HEK293 (cell line): ENCODE measurements at regions not wholly inside any gene's neighbourhood (a gene's known extent, or its start where the extent isn't known, plus 50 kb on each side); places are given as distances from the start of the nearest gene placed in this dataset.

Source experiments
- CTCF ChIA-PET: fragments of 350-600 bp; formaldehyde crosslinking; extraction: SDS; loops from one replicate; lab custom pipeline; 2021; ENCODE audit warnings: antibody characterized with exemption; lab: Yijun Ruan, JAX
- POLR2A ChIA-PET: fragments of 300-600 bp; formaldehyde crosslinking; extraction: SDS; loops from one replicate; lab custom pipeline; 2020; ENCODE audit warnings: antibody characterized with exemption, inconsistent platforms; lab: Yijun Ruan, JAX
- H3K27ac ChIP-seq: fragments of 200-500 bp; sonication (Bioruptor generic); 2 replicates; pipeline ENCODE4 v1.5.1; 2014; ENCODE audit warnings: low read depth, low read length, control low read depth, inconsistent platforms; ENCODE audit errors: extremely low read depth
- H3K36me3 ChIP-seq, 2 experiments: fragments of 200-500 bp in 1 of 2; sonication (Bioruptor generic) in 1 of 2; 1 replicate in 1 of 2; 2 replicates in 1 of 2; pipeline ENCODE4 v1.5.1; 2014 to 2017; ENCODE audit warnings: inconsistent platforms in 2 of 2, low read length in 2 of 2; ENCODE audit not compliant: control insufficient read depth in 2 of 2, insufficient read depth in 1 of 2
- H3K4me1 ChIP-seq: fragments of 200-500 bp; sonication (Bioruptor generic); 2 replicates; pipeline ENCODE4 v1.5.1; 2014; ENCODE audit warnings: mild to moderate bottlenecking, low read length, inconsistent platforms; ENCODE audit not compliant: control insufficient read depth, insufficient read depth
- H3K4me3 ChIP-seq: 2 replicates; pipeline ENCODE4 v1.5.1; 2011; ENCODE audit warnings: low read depth, mild to moderate bottlenecking, control low read depth, low read length, moderate library complexity
- H3K9me3 ChIP-seq: fragments of 200-500 bp; sonication (Bioruptor generic); 2 replicates; pipeline ENCODE4 v1.5.1; 2014; ENCODE audit warnings: low read depth, low read length, inconsistent platforms; ENCODE audit not compliant: control insufficient read depth, insufficient read depth
- EGR2 ChIP-seq: fragments of 450-650 bp; formaldehyde crosslinking; IDR thresholded peaks from 2 replicates; pipeline ENCODE4 v1.5.1; 2016; ENCODE audit warnings: low read depth, missing biosample characterization, missing genetic modification characterization
- KLF7 ChIP-seq: fragments of 450-650 bp; formaldehyde crosslinking; IDR thresholded peaks from 2 replicates; pipeline ENCODE4 v1.5.1; 2016; ENCODE audit warnings: missing biosample characterization, missing genetic modification characterization, borderline replicate concordance
- KLF8 ChIP-seq: fragments of 450-650 bp; formaldehyde crosslinking; IDR thresholded peaks from 2 replicates; pipeline ENCODE4 v1.5.1; 2016; ENCODE audit warnings: missing biosample characterization, missing genetic modification characterization
- KLF9 ChIP-seq: fragments of 450-650 bp; formaldehyde crosslinking; IDR thresholded peaks from 2 replicates; pipeline ENCODE4 v1.5.1; 2016; ENCODE audit warnings: missing biosample characterization, missing genetic modification characterization, low read depth
- SP7 ChIP-seq: fragments of 450-650 bp; formaldehyde crosslinking; IDR thresholded peaks from 2 replicates; pipeline ENCODE4 v1.5.1; 2016; ENCODE audit warnings: missing biosample characterization, missing genetic modification characterization
- YY1 ChIP-seq: fragments of 450-650 bp; formaldehyde crosslinking; IDR thresholded peaks from 2 replicates; pipeline ENCODE4 v1.5.1; 2018; ENCODE audit warnings: missing biosample characterization, missing genetic modification characterization
- ZNF10 ChIP-seq: fragments of 450-650 bp; formaldehyde crosslinking; IDR thresholded peaks from 2 replicates; pipeline ENCODE4 v1.5.1; 2017; ENCODE audit warnings: missing biosample characterization, missing genetic modification characterization
- ZNF175 ChIP-seq: fragments of 450-650 bp; formaldehyde crosslinking; IDR thresholded peaks from 2 replicates; pipeline ENCODE4 v1.5.1; 2016; ENCODE audit warnings: missing biosample characterization, missing genetic modification characterization
- ZNF211 ChIP-seq: fragments of 450-650 bp; formaldehyde crosslinking; IDR thresholded peaks from 2 replicates; pipeline ENCODE4 v1.5.1; 2016; ENCODE audit warnings: low read depth, missing biosample characterization, missing genetic modification characterization
- ZNF362 ChIP-seq: fragments of 450-650 bp; formaldehyde crosslinking; IDR thresholded peaks from 2 replicates; pipeline ENCODE4 v1.5.1; 2016; ENCODE audit warnings: missing biosample characterization, missing genetic modification characterization
- ZNF692 ChIP-seq: fragments of 450-650 bp; formaldehyde crosslinking; IDR thresholded peaks from 2 replicates; pipeline ENCODE4 v1.5.1; 2016; ENCODE audit warnings: missing biosample characterization, missing genetic modification characterization
- ZNF792 ChIP-seq: fragments of 450-650 bp; formaldehyde crosslinking; IDR thresholded peaks from 2 replicates; pipeline ENCODE4 v1.5.1; 2016; ENCODE audit warnings: missing biosample characterization, missing genetic modification characterization
- TF ChIP-seq, protein P1 (sequence below): fragments of 450-650 bp; formaldehyde crosslinking; IDR thresholded peaks from 2 replicates; pipeline ENCODE4 v1.5.1; 2016; ENCODE audit warnings: missing biosample characterization, missing genetic modification characterization, borderline replicate concordance
- TF ChIP-seq, protein P2 (sequence below): fragments of 450-650 bp; formaldehyde crosslinking; IDR thresholded peaks from 2 replicates; pipeline ENCODE4 v1.5.1; 2017; ENCODE audit warnings: missing biosample characterization, missing genetic modification characterization
- TF ChIP-seq, protein P3 (sequence below): fragments of 450-650 bp; formaldehyde crosslinking; IDR thresholded peaks from 2 replicates; pipeline ENCODE4 v1.5.1; 2016; ENCODE audit warnings: missing biosample characterization, missing genetic modification characterization

DNA sequence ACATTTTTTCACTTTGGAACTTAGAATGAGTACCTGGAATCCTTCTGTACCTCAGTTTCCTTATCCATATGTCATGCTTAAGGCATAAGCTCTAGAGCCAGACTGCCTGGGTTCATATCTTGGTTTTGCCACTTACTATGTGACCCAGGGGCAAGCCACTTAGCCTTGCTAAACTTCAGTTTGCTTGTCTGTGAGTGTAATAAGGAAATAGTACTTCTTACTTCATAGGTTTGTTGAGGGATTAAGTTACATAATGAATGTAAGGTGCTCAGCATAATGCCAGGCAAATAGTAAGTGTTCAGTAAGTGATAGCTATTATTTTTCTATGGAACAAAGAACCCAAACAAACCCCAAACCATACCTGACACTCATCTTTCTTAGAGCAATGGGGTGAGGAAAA lies 225.1 kb downstream of the BCAT1 start (continued):
- TF ChIP-seq SP7 (tag by site-specific recombination) (no peak), KLF9 (tag by site-specific recombination) (no peak), KLF7 (tag by site-specific recombination) (no peak), ZNF792 (tag by site-specific recombination) (no peak), ZNF10 (tag by site-specific recombination) (no peak)
- TF ChIP-seq, protein P1, sequence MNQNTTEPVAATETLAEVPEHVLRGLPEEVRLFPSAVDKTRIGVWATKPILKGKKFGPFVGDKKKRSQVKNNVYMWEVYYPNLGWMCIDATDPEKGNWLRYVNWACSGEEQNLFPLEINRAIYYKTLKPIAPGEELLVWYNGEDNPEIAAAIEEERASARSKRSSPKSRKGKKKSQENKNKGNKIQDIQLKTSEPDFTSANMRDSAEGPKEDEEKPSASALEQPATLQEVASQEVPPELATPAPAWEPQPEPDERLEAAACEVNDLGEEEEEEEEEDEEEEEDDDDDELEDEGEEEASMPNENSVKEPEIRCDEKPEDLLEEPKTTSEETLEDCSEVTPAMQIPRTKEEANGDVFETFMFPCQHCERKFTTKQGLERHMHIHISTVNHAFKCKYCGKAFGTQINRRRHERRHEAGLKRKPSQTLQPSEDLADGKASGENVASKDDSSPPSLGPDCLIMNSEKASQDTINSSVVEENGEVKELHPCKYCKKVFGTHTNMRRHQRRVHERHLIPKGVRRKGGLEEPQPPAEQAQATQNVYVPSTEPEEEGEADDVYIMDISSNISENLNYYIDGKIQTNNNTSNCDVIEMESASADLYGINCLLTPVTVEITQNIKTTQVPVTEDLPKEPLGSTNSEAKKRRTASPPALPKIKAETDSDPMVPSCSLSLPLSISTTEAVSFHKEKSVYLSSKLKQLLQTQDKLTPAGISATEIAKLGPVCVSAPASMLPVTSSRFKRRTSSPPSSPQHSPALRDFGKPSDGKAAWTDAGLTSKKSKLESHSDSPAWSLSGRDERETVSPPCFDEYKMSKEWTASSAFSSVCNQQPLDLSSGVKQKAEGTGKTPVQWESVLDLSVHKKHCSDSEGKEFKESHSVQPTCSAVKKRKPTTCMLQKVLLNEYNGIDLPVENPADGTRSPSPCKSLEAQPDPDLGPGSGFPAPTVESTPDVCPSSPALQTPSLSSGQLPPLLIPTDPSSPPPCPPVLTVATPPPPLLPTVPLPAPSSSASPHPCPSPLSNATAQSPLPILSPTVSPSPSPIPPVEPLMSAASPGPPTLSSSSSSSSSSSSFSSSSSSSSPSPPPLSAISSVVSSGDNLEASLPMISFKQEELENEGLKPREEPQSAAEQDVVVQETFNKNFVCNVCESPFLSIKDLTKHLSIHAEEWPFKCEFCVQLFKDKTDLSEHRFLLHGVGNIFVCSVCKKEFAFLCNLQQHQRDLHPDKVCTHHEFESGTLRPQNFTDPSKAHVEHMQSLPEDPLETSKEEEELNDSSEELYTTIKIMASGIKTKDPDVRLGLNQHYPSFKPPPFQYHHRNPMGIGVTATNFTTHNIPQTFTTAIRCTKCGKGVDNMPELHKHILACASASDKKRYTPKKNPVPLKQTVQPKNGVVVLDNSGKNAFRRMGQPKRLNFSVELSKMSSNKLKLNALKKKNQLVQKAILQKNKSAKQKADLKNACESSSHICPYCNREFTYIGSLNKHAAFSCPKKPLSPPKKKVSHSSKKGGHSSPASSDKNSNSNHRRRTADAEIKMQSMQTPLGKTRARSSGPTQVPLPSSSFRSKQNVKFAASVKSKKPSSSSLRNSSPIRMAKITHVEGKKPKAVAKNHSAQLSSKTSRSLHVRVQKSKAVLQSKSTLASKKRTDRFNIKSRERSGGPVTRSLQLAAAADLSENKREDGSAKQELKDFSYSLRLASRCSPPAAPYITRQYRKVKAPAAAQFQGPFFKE (tag by site-specific recombination), result no peak

DNA sequence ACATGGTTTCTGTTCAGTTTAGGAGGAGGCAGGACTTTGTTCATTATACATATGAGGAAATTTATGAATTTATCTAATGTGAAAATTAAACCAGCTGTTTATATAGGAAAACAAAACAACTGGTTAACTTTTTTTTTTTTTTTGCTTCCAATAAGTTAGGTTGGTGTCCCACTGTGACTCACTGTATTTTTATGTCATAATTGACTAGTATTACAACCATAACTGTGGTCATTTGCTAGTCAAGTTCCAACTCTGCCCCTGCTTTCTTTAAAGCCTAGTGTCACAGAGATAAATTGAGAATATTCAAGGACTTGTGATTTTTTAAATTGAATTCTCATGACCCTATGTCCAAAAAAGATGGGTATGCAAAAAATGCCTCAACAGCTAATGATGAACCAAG lies 227.7 kb downstream of the BCAT1 start:
- Histone ChIP-seq H3K4me1 (no peaks in the 10 kb centered on the region), H3K27ac (no peak overlapping the region), H3K4me3 (no peak overlapping the region), H3K9me3 (no peaks in the 10 kb centered on the region), H3K36me3 (no peaks in the 10 kb centered on the region)
- POLR2A ChIA-PET, result no interaction called here
- TF ChIP-seq EGR2 (tag by site-specific recombination) (no peak), ZNF175 (tag by site-specific recombination) (no peak), ZNF211 (tag by site-specific recombination) (no peak), YY1 (tag by site-specific recombination) (no peak), ZNF362 (no peak), KLF8 (no peak), ZNF692 (tag by site-specific recombination) (no peak)
- TF ChIP-seq, protein P2, sequence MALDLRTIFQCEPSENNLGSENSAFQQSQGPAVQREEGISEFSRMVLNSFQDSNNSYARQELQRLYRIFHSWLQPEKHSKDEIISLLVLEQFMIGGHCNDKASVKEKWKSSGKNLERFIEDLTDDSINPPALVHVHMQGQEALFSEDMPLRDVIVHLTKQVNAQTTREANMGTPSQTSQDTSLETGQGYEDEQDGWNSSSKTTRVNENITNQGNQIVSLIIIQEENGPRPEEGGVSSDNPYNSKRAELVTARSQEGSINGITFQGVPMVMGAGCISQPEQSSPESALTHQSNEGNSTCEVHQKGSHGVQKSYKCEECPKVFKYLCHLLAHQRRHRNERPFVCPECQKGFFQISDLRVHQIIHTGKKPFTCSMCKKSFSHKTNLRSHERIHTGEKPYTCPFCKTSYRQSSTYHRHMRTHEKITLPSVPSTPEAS, result no peak
- TF ChIP-seq, protein P3, sequence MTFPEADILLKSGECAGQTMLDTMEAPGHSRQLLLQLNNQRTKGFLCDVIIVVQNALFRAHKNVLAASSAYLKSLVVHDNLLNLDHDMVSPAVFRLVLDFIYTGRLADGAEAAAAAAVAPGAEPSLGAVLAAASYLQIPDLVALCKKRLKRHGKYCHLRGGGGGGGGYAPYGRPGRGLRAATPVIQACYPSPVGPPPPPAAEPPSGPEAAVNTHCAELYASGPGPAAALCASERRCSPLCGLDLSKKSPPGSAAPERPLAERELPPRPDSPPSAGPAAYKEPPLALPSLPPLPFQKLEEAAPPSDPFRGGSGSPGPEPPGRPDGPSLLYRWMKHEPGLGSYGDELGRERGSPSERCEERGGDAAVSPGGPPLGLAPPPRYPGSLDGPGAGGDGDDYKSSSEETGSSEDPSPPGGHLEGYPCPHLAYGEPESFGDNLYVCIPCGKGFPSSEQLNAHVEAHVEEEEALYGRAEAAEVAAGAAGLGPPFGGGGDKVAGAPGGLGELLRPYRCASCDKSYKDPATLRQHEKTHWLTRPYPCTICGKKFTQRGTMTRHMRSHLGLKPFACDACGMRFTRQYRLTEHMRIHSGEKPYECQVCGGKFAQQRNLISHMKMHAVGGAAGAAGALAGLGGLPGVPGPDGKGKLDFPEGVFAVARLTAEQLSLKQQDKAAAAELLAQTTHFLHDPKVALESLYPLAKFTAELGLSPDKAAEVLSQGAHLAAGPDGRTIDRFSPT, result no peak
- CTCF ChIA-PET, result interaction anchor here (1.0 kb wide), 1 partner anchor 11 kb away, joined by 3 read pairs; no protein-coding TSS in a partner anchor
